GM12891 (cell line): ENCODE measurements at regions not wholly inside any gene's neighbourhood (a gene's known extent, or its start where the extent isn't known, plus 50 kb on each side); places are given as distances from the start of the nearest gene placed in this dataset.

Experiments used
- PAX5 ChIP-seq: IDR thresholded peaks from 2 replicates; pipeline ENCODE4 v1.6.1; 2011; ENCODE audit warnings: low read length, moderate library complexity, mild to moderate bottlenecking; ENCODE audit not compliant: insufficient read depth, severe bottlenecking
- POLR2A ChIP-seq: IDR thresholded peaks from 2 replicates; pipeline ENCODE4 v1.6.1; 2011; ENCODE audit warnings: low read depth, low read length, control low read depth
- POLR2AphosphoS5 ChIP-seq: IDR thresholded peaks from 2 replicates; pipeline ENCODE4 v1.6.1; 2011; ENCODE audit warnings: low read depth, low read length, control low read depth
- POU2F2 ChIP-seq: IDR thresholded peaks from 2 replicates; pipeline ENCODE4 v1.6.1; 2011; ENCODE audit warnings: low read depth, mild to moderate bottlenecking, control low read depth, low read length, moderate library complexity
- SPI1 ChIP-seq: IDR thresholded peaks from 2 replicates; pipeline ENCODE4 v1.6.1; 2011; ENCODE audit warnings: low read depth, low read length, control low read depth
- TAF1 ChIP-seq: IDR thresholded peaks from 2 replicates; pipeline ENCODE4 v1.6.1; 2011; ENCODE audit warnings: low read depth, low read length, control low read depth

DNA sequence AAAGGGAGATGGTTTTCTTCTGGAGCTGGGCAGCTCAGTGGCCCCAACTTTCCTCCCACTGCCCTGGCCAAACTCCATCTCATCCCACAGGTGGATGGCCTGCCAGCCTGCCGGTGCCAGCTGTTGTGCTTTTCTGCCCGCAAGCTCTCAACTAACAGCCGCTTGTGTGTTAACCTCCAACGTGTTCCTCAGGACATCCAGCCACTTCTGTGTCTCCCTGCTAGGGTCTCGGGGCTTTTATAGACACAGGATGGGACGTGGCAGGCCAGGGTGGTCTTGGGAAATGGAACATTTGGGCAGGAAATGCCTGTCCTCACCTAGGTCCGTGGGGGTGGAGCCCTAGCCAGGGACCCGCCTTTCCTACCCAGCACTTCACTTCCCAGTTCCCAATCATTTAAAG is 171.1 kb upstream of the RGS17 start:
- TF ChIP-seq POLR2A = no peak
- no peak for TF ChIP-seq POU2F2
- TF ChIP-seq SPI1 = no peak
- TF ChIP-seq POLR2AphosphoS5 = no peak
- TF ChIP-seq TAF1 = no peak
- no peak for TF ChIP-seq PAX5
